Left ventricle myocardium inferior (tissue), 1 donor: ENCODE measurements at regions not wholly inside any gene's neighbourhood (a gene's known extent, or its start where the extent isn't known, plus 50 kb on each side); places are given as distances from the start of the nearest gene placed in this dataset.

Experiments
- DNase-seq: peaks from one replicate; pipeline ENCODE4 v3.0.0-alpha.2; 2020
- H3K27ac ChIP-seq: fragments of 200-600 bp; replicated peaks from 2 replicates; pipeline ENCODE4 v1.8.0; 2021
- H3K27me3 ChIP-seq: fragments of 200-600 bp; 2 replicates; pipeline ENCODE4 v1.8.0; 2021; ENCODE audit warnings: low read depth
- H3K36me3 ChIP-seq: fragments of 200-600 bp; 2 replicates; pipeline ENCODE4 v1.8.0; 2021
- H3K4me1 ChIP-seq: fragments of 200-600 bp; 2 replicates; pipeline ENCODE4 v1.8.0; 2021
- H3K4me3 ChIP-seq: fragments of 200-600 bp; 2 replicates; pipeline ENCODE4 v1.8.0; 2021; ENCODE audit warnings: mild to moderate bottlenecking, moderate library complexity
- H3K9me3 ChIP-seq: fragments of 200-600 bp; replicated peaks from 2 replicates; pipeline ENCODE4 v1.8.0; 2021
- intact Hi-C: fragments of 100-400 bp; cut with micrococcal nuclease; formaldehyde crosslinking; loops from one replicate; pipeline ENCODE4 v1.11.0; 2022
- TF ChIP-seq, protein P1 (sequence below): fragments of 200-600 bp; IDR thresholded peaks from 2 replicates; pipeline ENCODE4 v1.8.0; 2021; ENCODE audit warnings: antibody characterized with exemption, mild to moderate bottlenecking, borderline replicate concordance
- donor health status: DM: no; HTN: yes; CAD: no; lungs with severe emphysema.

DNA sequence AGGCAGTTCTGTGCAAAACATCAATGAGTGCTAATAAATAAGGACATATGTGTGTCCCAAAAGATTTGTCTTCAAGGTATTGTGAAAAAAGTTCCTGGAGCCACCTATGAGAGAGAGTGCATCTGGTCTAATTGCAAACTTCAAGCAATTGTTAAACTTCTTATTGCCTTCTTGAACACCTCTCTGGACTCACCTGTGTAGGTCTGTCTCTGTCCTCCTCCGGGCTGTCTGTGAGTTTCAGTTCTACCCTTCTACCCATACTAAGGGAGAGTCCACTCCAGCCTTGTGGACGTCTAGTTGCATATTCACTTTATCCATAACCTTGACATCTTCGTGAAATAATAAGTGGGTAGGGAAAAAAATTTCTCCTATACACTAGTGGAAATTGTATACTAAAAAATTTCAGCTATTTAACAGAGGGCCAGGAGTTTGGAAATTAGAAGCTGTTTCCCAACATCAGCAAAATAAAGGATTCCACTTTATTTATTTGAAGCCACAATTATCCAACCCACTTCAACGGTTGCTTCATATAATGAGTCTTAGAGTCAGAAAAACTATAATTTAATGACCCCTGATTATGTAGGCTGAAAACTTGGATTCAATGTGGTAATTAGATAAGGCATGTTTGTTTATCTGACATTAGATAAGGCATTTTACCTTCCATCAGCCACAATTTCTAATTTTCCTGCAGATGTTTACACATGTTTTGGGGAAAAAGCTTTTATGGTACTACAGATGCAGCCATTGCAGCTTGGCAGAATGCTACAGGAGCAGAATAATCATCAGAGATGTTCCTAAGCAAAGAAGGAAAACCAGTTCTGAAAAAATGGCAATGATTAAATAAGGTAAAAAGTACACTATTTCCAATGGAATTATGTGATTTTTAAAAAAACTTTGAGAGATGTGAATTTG lies 150.8 kb upstream of the FAM3C start:
- Histone ChIP-seq H3K4me3 (no peak overlapping the region), H3K36me3 (no peaks in the 10 kb centered on the region), H3K27ac (no peak overlapping the region), H3K27me3 (no peaks in the 10 kb centered on the region), H3K4me1 (no peaks in the 10 kb centered on the region), H3K9me3 (peaks cover 4% of the 10 kb centered on the region)
- DNase-seq = no peak
- TF ChIP-seq, protein P1, sequence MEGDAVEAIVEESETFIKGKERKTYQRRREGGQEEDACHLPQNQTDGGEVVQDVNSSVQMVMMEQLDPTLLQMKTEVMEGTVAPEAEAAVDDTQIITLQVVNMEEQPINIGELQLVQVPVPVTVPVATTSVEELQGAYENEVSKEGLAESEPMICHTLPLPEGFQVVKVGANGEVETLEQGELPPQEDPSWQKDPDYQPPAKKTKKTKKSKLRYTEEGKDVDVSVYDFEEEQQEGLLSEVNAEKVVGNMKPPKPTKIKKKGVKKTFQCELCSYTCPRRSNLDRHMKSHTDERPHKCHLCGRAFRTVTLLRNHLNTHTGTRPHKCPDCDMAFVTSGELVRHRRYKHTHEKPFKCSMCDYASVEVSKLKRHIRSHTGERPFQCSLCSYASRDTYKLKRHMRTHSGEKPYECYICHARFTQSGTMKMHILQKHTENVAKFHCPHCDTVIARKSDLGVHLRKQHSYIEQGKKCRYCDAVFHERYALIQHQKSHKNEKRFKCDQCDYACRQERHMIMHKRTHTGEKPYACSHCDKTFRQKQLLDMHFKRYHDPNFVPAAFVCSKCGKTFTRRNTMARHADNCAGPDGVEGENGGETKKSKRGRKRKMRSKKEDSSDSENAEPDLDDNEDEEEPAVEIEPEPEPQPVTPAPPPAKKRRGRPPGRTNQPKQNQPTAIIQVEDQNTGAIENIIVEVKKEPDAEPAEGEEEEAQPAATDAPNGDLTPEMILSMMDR = no peak
- intact Hi-C loops = loop anchor here (2.0 kb wide), 1 partner anchor 180 kb away; no protein-coding TSS in a partner anchor

DNA sequence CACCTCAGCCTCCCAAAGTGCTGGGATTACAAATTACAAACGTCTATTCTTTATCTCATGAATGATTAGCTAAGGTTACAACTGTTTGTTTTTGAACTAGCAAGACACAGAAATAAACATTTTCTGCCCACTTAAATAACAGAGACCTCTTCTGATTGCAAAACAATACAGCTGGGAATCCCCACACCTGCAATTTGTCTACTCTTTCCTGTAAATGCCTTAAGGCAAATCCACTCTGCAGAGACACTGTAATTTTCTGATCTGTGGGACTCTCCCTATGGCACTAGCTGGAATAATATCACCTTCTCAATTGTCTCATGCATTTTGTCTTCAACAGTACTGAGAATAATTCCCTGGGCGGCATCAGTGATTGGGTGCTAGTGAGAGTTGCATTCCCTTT lies 149.3 kb upstream of the FAM3C start:
- no peak for DNase-seq
- Histone ChIP-seq H3K27me3 (no peaks in the 10 kb centered on the region), H3K27ac (no peak overlapping the region), H3K9me3 (peaks cover 4% of the 10 kb centered on the region), H3K4me3 (no peak overlapping the region), H3K36me3 (no peaks in the 10 kb centered on the region), H3K4me1 (no peaks in the 10 kb centered on the region)
- intact Hi-C loops = no loop called here
- TF ChIP-seq, protein P1 = no peak

DNA sequence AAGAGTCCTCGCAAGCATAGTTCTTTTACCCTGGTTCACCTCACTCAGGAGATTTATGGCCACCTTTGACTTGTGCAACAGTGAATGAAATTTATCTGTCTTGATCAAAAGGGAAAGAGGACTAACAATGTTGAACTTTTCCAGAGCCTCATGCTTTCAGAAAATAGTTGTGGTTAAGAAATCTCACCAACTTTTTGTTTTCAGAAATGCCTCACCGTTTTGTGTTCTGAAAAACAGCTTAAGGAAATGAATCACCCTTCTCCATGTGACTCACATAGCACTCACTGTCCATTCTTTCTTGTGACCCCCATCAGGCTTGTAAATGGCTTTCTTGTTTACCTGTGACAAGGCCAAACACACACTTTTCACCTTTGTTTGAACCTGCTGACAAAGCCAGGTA lies 148.6 kb upstream of the FAM3C start:
- no peaks in the 10 kb centered on the region for H3K36me3 ChIP-seq
- no peak overlapping the region for H3K4me3 ChIP-seq
- intact Hi-C loops = no loop called here
- peaks cover 4% of the 10 kb centered on the region for H3K9me3 ChIP-seq
- no peaks in the 10 kb centered on the region for H3K27me3 ChIP-seq
- no peak overlapping the region for H3K27ac ChIP-seq
- TF ChIP-seq, protein P1 = no peak
- H3K4me1 ChIP-seq = no peaks in the 10 kb centered on the region
- no peak for DNase-seq

DNA sequence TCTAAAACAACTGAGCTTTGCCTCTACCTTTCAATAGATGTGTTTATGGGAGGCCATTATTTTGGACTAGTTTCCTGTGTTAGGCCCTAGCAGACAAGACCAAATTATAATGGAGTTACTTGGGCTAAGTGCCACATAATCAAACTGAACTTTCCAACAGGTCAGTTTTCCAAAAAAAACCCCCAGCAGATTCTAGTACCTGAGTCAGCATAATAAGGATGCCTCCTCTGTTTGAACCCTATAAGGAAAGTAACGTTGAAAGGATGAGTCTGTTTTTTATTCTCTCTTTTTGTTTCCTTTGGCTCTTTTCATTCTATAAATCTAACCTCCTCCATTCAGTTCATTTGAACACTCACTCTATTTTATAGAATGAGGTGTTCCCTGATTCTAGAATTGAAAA lies 148.1 kb upstream of the FAM3C start:
- H3K36me3 ChIP-seq = no peaks in the 10 kb centered on the region
- peaks cover 4% of the 10 kb centered on the region for H3K9me3 ChIP-seq
- intact Hi-C loops = no loop called here
- TF ChIP-seq, protein P1 = no peak
- H3K27ac ChIP-seq = no peak overlapping the region
- H3K4me3 ChIP-seq = no peak overlapping the region
- H3K4me1 ChIP-seq = no peaks in the 10 kb centered on the region
- no peak for DNase-seq
- no peaks in the 10 kb centered on the region for H3K27me3 ChIP-seq

DNA sequence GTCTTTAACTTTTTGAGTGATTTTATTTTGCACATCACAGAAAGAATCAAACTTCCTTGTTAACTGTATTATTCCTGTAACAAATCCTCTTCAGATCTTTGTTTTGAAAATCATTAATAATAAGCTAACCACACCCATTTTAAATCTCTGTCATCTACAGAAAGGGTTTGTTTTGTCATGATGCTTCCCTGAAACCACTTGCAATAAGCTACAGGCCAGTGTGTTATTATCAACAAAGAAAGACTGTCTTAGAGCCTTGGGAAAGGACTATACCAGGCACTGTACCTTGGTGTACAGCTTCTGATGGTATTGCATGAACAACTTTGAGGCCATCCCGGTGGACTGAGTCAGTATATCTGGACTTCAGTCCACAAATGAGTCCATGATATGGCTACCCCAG lies 145.3 kb upstream of the FAM3C start:
- Histone ChIP-seq H3K4me1 (no peaks in the 10 kb centered on the region), H3K4me3 (no peak overlapping the region), H3K36me3 (no peaks in the 10 kb centered on the region), H3K27me3 (no peaks in the 10 kb centered on the region), H3K9me3 (peaks cover 4% of the 10 kb centered on the region), H3K27ac (no peak overlapping the region)
- intact Hi-C loops = no loop called here
- TF ChIP-seq, protein P1 = no peak
- no peak for DNase-seq
